GM18868 (cell line): ENCODE measurements at regions not wholly inside any gene's neighbourhood (a gene's known extent, or its start where the extent isn't known, plus 50 kb on each side); places are given as distances from the start of the nearest gene placed in this dataset.
A peak's percentile ranks its signal among the peaks of the same experiment; 100 is the strongest.
"Not testable (repeated sequence)": the region's sequence is repeated elsewhere in the genome, so short reads cannot be mapped to it uniquely, and the experiment has no call there.

Experiments
- ATAC-seq: cut with Tn5 transposase; IDR thresholded peaks from one replicate; pipeline ENCODE4 v1.9.1; 2021; ENCODE audit warnings: mild to moderate bottlenecking, moderate library complexity; ENCODE audit not compliant: unreplicated experiment

GRCh38 chr7:32658034-32658433 lies 162.7 kb downstream of the AVL9 start:
- no peak for ATAC-seq

- not testable (repeated sequence) for ATAC-seq
Measured at GRCh38 chr7:32654549-32654948, 159.3 kb downstream of the AVL9 start.

- ATAC-seq = not testable (repeated sequence)
Measured at GRCh38 chr7:32650356-32650755, 155.1 kb downstream of the AVL9 start.

GRCh38 chr7:32648408-32649156 lies 153.3 kb downstream of the AVL9 start:
- no peak for ATAC-seq

GRCh38 chr7:32645255-32645654 lies 150.0 kb downstream of the AVL9 start:
- ATAC-seq = not testable (repeated sequence)

GRCh38 chr7:32643194-32643593 lies 147.9 kb downstream of the AVL9 start:
- ATAC-seq = no peak

GRCh38 chr7:32639122-32639521 lies 143.8 kb downstream of the AVL9 start:
- peak; percentile 38 for ATAC-seq

GRCh38 chr7:32638479-32639121 lies 143.3 kb downstream of the AVL9 start:
- ATAC-seq = peak; percentile 95
